UCSD-AML1 (cell line): ENCODE measurements at regions not wholly inside any gene's neighbourhood (a gene's known extent, or its start where the extent isn't known, plus 50 kb on each side); places are given as distances from the start of the nearest gene placed in this dataset.
"Not testable (repeated sequence)": the region's sequence is repeated elsewhere in the genome, so short reads cannot be mapped to it uniquely, and the experiment has no call there.

ENCODE experiments used
- DNase-seq: peaks from one replicate; lab custom pipeline; 2025; ENCODE audit not compliant: unreplicated experiment; lab: John Stamatoyannopoulos, UW

GRCh38 chr16:29153307-29153706 lies 168.5 kb downstream of the LAT start:
- not testable (repeated sequence) for DNase-seq

GRCh38 chr16:29152544-29153031 lies 167.7 kb downstream of the LAT start:
- DNase-seq = peak; percentile 38

- no peak for DNase-seq
These were observed 166.5 kb downstream of the LAT start for GRCh38 chr16:29151317-29151716.

- not testable (repeated sequence) for DNase-seq
These were observed 165.1 kb downstream of the LAT start for GRCh38 chr16:29149912-29150311.

GRCh38 chr16:29148867-29149272 lies 164.0 kb downstream of the LAT start:
- peak; percentile 67 for DNase-seq

GRCh38 chr16:29148131-29148691 lies 163.4 kb downstream of the LAT start:
- DNase-seq = no peak

- DNase-seq = not testable (repeated sequence)
These were observed 162.9 kb downstream of the LAT start for GRCh38 chr16:29147710-29148109.

- not testable (repeated sequence) for DNase-seq
These were observed 162.2 kb downstream of the LAT start for GRCh38 chr16:29146808-29147643.

- no peak for DNase-seq
These were observed 161.4 kb downstream of the LAT start for GRCh38 chr16:29146266-29146665.

- DNase-seq = not testable (repeated sequence)
These were observed 160.8 kb downstream of the LAT start for GRCh38 chr16:29145486-29146225.

GRCh38 chr16:29145086-29145485 lies 160.2 kb downstream of the LAT start:
- DNase-seq = not testable (repeated sequence)

- DNase-seq = not testable (repeated sequence)
These were observed 159.8 kb downstream of the LAT start for GRCh38 chr16:29144669-29145062.

GRCh38 chr16:29143739-29144668 lies 159.2 kb downstream of the LAT start:
- DNase-seq = not testable (repeated sequence)

GRCh38 chr16:29142506-29142905 lies 157.7 kb downstream of the LAT start:
- not testable (repeated sequence) for DNase-seq

- no peak for DNase-seq
These were observed 156.9 kb downstream of the LAT start for GRCh38 chr16:29141586-29142324.

GRCh38 chr16:29141121-29141520 lies 156.3 kb downstream of the LAT start:
- DNase-seq = not testable (repeated sequence)

GRCh38 chr16:29139901-29140855 lies 155.3 kb downstream of the LAT start:
- DNase-seq = not testable (repeated sequence)

- DNase-seq = no peak
These were observed 154.5 kb downstream of the LAT start for GRCh38 chr16:29139261-29139802.
